PC-9 (cell line): ENCODE measurements at regions not wholly inside any gene's neighbourhood (a gene's known extent, or its start where the extent isn't known, plus 50 kb on each side); places are given as distances from the start of the nearest gene placed in this dataset.

Experiments
- CTCF ChIP-seq: fragments of 200-600 bp; sonication (generic); conservative IDR thresholded peaks from 2 replicates; pipeline ENCODE4 v1.6.1; 2017; ENCODE audit warnings: mixed run types, antibody characterized with exemption, mild to moderate bottlenecking, moderate library complexity
- EZH2 ChIP-seq: fragments of 200-600 bp; sonication (generic); IDR thresholded peaks from 2 replicates; pipeline ENCODE4 v1.8.0; 2017; ENCODE audit warnings: antibody characterized with exemption, low read depth

GRCh38 chr4:187166886-187167512 is 443.3 kb upstream of the FAT1 start:
- no peak for TF ChIP-seq CTCF
- TF ChIP-seq EZH2: no peak
